A673 (cell line): ENCODE measurements at regions not wholly inside any gene's neighbourhood (a gene's known extent, or its start where the extent isn't known, plus 50 kb on each side); places are given as distances from the start of the nearest gene placed in this dataset.

Experiments
- EZH2 ChIP-seq: fragments of 200-600 bp; sonication (generic); IDR thresholded peaks from 2 replicates; pipeline ENCODE4 v1.6.1; 2017; ENCODE audit warnings: borderline replicate concordance, low read depth, mild to moderate bottlenecking, mixed read lengths, antibody characterized with exemption, low read length; ENCODE audit not compliant: poor library complexity, severe bottlenecking
- TF ChIP-seq, protein P1 (sequence below): fragments of 300-800, 200-600 bp; sonication (generic); conservative IDR thresholded peaks from 2 replicates; pipeline ENCODE4 v1.5.1; 2017; ENCODE audit warnings: low read depth, mild to moderate bottlenecking, antibody characterized with exemption, low read length, moderate library complexity, mixed read lengths

- TF ChIP-seq, protein P1, sequence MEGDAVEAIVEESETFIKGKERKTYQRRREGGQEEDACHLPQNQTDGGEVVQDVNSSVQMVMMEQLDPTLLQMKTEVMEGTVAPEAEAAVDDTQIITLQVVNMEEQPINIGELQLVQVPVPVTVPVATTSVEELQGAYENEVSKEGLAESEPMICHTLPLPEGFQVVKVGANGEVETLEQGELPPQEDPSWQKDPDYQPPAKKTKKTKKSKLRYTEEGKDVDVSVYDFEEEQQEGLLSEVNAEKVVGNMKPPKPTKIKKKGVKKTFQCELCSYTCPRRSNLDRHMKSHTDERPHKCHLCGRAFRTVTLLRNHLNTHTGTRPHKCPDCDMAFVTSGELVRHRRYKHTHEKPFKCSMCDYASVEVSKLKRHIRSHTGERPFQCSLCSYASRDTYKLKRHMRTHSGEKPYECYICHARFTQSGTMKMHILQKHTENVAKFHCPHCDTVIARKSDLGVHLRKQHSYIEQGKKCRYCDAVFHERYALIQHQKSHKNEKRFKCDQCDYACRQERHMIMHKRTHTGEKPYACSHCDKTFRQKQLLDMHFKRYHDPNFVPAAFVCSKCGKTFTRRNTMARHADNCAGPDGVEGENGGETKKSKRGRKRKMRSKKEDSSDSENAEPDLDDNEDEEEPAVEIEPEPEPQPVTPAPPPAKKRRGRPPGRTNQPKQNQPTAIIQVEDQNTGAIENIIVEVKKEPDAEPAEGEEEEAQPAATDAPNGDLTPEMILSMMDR = no peak
- TF ChIP-seq EZH2 = no peak
These were observed 209.1 kb downstream of the HGF start for GRCh38 chr7:81560708-81561107.
